WERI-Rb-1 (cell line): ENCODE measurements at regions not wholly inside any gene's neighbourhood (a gene's known extent, or its start where the extent isn't known, plus 50 kb on each side); places are given as distances from the start of the nearest gene placed in this dataset.
"Not testable (repeated sequence)": the region's sequence is repeated elsewhere in the genome, so short reads cannot be mapped to it uniquely, and the experiment has no call there.

Source experiments
- DNase-seq: peaks from one replicate; pipeline ENCODE4 v3.0.0-alpha.2; 2020
- H3K27ac ChIP-seq: fragments of 250-450 bp; sonication (Bioruptor Pico); 2 replicates; pipeline ENCODE4 v1.5.1; 2020; ENCODE audit warnings: mild to moderate bottlenecking, moderate library complexity
- H3K27me3 ChIP-seq: fragments of 250-450 bp; sonication (Bioruptor Pico); 2 replicates; pipeline ENCODE4 v1.5.1; 2021; ENCODE audit warnings: mild to moderate bottlenecking, low read depth, moderate library complexity; ENCODE audit not compliant: insufficient read depth, severe bottlenecking
- H3K36me3 ChIP-seq: fragments of 250-450 bp; sonication (Bioruptor Pico); 2 replicates; pipeline ENCODE4 v1.5.1; 2020; ENCODE audit warnings: mild to moderate bottlenecking, moderate library complexity
- H3K4me3 ChIP-seq: 2 replicates; pipeline ENCODE4 v1.5.1; 2011; ENCODE audit warnings: low read depth, mild to moderate bottlenecking, control low read depth, low read length
- H3K9me3 ChIP-seq: fragments of 250-450 bp; sonication (Bioruptor Pico); 2 replicates; pipeline ENCODE4 v1.5.1; 2021; ENCODE audit warnings: mild to moderate bottlenecking, moderate library complexity; ENCODE audit not compliant: severe bottlenecking
- CTCF ChIP-seq: IDR thresholded peaks from 2 replicates; pipeline ENCODE4 v1.5.1; 2011; ENCODE audit warnings: low read depth, mild to moderate bottlenecking, control low read depth, inconsistent platforms, low read length

- H3K27ac ChIP-seq = no peak overlapping the region
- TF ChIP-seq CTCF = no peak
- peaks cover 2% of the 10 kb centered on the region for H3K9me3 ChIP-seq
These were observed 53.6 kb downstream of the APCS start for GRCh38 chr1:159641221-159641620.

DNA sequence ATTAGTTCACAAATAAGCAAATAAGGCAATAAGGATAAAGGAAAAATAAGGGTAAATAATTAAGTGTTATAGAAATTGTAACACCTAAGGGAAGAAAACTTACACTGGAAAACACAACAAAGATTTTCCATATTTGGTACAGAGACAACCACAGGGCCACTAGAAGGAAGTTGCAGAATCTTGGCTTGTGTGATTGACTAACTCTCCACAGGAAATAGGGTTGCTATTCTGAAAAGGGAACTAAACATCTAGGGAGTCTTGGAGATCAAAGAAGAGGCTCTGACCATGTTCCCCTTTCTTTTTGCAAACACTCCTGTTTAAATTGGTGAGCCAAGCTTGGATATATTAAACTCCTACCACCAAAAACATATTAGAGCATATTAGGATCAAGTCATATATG, 59.1 kb downstream of the APCS start:
- H3K27ac ChIP-seq = no peak overlapping the region
- H3K36me3 ChIP-seq = no peaks in the 10 kb centered on the region
- H3K9me3 ChIP-seq = peaks cover 2% of the 10 kb centered on the region
- H3K27me3 ChIP-seq = peaks cover 72% of the 10 kb centered on the region
- H3K4me3 ChIP-seq = no peak overlapping the region
- DNase-seq = no peak
- TF ChIP-seq CTCF = no peak

More at GRCh38 chr1:159641221-159641620, 53.6 kb downstream of the APCS start:
- DNase-seq = no peak
- peaks cover 46% of the 10 kb centered on the region for H3K27me3 ChIP-seq
- H3K36me3 ChIP-seq = no peaks in the 10 kb centered on the region
- H3K4me3 ChIP-seq = no peak overlapping the region

- H3K4me3 ChIP-seq = no peak overlapping the region
- H3K36me3 ChIP-seq = no peaks in the 10 kb centered on the region
- H3K27me3 ChIP-seq = peaks cover 70% of the 10 kb centered on the region
- H3K27ac ChIP-seq = no peak overlapping the region
- peaks cover 2% of the 10 kb centered on the region for H3K9me3 ChIP-seq
- no peak for DNase-seq
- TF ChIP-seq CTCF = no peak
These were observed 60.0 kb downstream of the APCS start for GRCh38 chr1:159647616-159648015.

DNA sequence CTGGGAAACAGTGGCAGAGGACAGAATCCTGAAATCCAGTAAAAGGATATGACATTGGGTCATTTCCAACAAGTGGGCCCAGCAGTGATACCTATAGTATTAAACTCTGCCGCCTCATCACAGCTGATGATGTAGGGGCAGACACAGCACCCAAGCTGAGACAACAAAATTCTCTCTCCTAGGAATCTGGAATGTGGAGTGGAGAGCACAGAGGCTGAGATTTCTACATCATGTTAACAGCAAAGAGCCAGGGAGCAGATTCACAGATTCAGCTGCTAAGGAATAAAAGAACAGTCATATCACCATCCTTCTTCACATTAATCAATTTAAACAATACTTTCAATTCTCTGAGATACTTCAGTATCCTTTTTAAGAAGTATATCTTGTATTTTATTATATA, 61.9 kb downstream of the CRP start:
- Histone ChIP-seq H3K9me3 (no peaks in the 10 kb centered on the region), H3K4me3 (no peak overlapping the region), H3K27ac (no peak overlapping the region), H3K36me3 (no peaks in the 10 kb centered on the region), H3K27me3 (peaks cover 51% of the 10 kb centered on the region)
- TF ChIP-seq CTCF = no peak
- no peak for DNase-seq

GRCh38 chr1:159653201-159653600, 61.2 kb downstream of the CRP start:
- H3K9me3 ChIP-seq = no peaks in the 10 kb centered on the region
- TF ChIP-seq CTCF = no peak
- H3K27me3 ChIP-seq = peaks cover 49% of the 10 kb centered on the region
- H3K4me3 ChIP-seq = no peak overlapping the region
- H3K27ac ChIP-seq = no peak overlapping the region
- no peaks in the 10 kb centered on the region for H3K36me3 ChIP-seq
- no peak for DNase-seq

- H3K27ac ChIP-seq, H3K9me3 ChIP-seq, H3K4me3 ChIP-seq, DNase-seq, H3K36me3 ChIP-seq: not testable (repeated sequence)
- peaks cover 54% of the 10 kb centered on the region for H3K27me3 ChIP-seq
These were observed 56.9 kb downstream of the CRP start for GRCh38 chr1:159657477-159657876.
